Spinal cord (tissue), 9 donors: ENCODE measurements at regions not wholly inside any gene's neighbourhood (a gene's known extent, or its start where the extent isn't known, plus 50 kb on each side); places are given as distances from the start of the nearest gene placed in this dataset.

Source experiments
- DNase-seq, 6 donors: peaks; one replicate each; pipeline versions ENCODE4 v3.0.0 to v3.0.0-alpha.2; 2013 to 2015; ENCODE audit warnings: low spot score in 6 of 6, low read depth in 4 of 6
- H3K27ac ChIP-seq: one replicate; pipeline ENCODE4 v1.5.1; 2013; ENCODE audit warnings: low read depth, low read length, control low read depth
- H3K27me3 ChIP-seq: one replicate; pipeline ENCODE4 v1.6.1; 2013; ENCODE audit warnings: low read length; ENCODE audit not compliant: control insufficient read depth, insufficient read depth
- H3K36me3 ChIP-seq: one replicate; pipeline ENCODE4 v1.6.1; 2013; ENCODE audit warnings: low read length; ENCODE audit not compliant: control insufficient read depth, insufficient read depth
- H3K4me1 ChIP-seq: one replicate; pipeline ENCODE4 v1.6.1; 2013; ENCODE audit warnings: low read length; ENCODE audit not compliant: control insufficient read depth, insufficient read depth
- H3K4me3 ChIP-seq: one replicate; pipeline ENCODE4 v1.5.1; 2013; ENCODE audit warnings: low read depth, low read length, control low read depth
- H3K9me3 ChIP-seq: one replicate; pipeline ENCODE4 v1.6.1; 2013; ENCODE audit warnings: low read length; ENCODE audit not compliant: control insufficient read depth, insufficient read depth
- WGBS: methylation state at CpG from one replicate; pipeline ENCODE4 v1.1.5; 2013; ENCODE audit warnings: missing lambda C conversion rate; ENCODE audit not compliant: insufficient coverage; 5-methylcytosine and 5-hydroxymethylcytosine counted together
- donor health status: healthy.

- no peaks in the 10 kb centered on the region for H3K36me3 ChIP-seq
- H3K4me1 ChIP-seq = no peaks in the 10 kb centered on the region
- no peaks in the 10 kb centered on the region for H3K9me3 ChIP-seq
- DNase-seq = no peak
- H3K27me3 ChIP-seq = no peaks in the 10 kb centered on the region
- H3K27ac ChIP-seq = no peak overlapping the region
- no peak overlapping the region for H3K4me3 ChIP-seq
- 89% methylated on average over 2 of the region's 3 CpGs for WGBS
Measured at GRCh38 chr1:100613817-100614559, 76.0 kb downstream of the GPR88 start.

- DNase-seq = no peak
- Histone ChIP-seq H3K36me3 (no peaks in the 10 kb centered on the region), H3K27ac (no peak overlapping the region), H3K9me3 (no peaks in the 10 kb centered on the region), H3K4me3 (no peak overlapping the region), H3K4me1 (no peaks in the 10 kb centered on the region), H3K27me3 (no peaks in the 10 kb centered on the region)
- 47% methylated on average over 2 of the region's 6 CpGs for WGBS
Measured at GRCh38 chr1:100614570-100614969, 76.6 kb downstream of the GPR88 start.

GRCh38 chr1:100615686-100616085 is 77.7 kb downstream of the GPR88 start:
- Histone ChIP-seq H3K27ac (no peak overlapping the region), H3K4me3 (no peak overlapping the region), H3K4me1 (no peaks in the 10 kb centered on the region)

GRCh38 chr1:100616121-100616621 is 78.2 kb downstream of the GPR88 start:
- Histone ChIP-seq H3K9me3 (no peaks in the 10 kb centered on the region), H3K4me3 (no peak overlapping the region), H3K36me3 (no peaks in the 10 kb centered on the region), H3K27me3 (no peaks in the 10 kb centered on the region), H3K27ac (no peak overlapping the region), H3K4me1 (no peaks in the 10 kb centered on the region)
- no peak for DNase-seq
- 90% methylated on average over 2 of the region's 4 CpGs for WGBS

More at GRCh38 chr1:100615686-100616085, 77.7 kb downstream of the GPR88 start:
- WGBS = 97% methylated on average over 3 of the region's 4 CpGs
- no peaks in the 10 kb centered on the region for H3K9me3 ChIP-seq
- DNase-seq = no peak
- no peaks in the 10 kb centered on the region for H3K27me3 ChIP-seq
- H3K36me3 ChIP-seq = no peaks in the 10 kb centered on the region

- peak in 4 of 6 donors; percentile 25 to 78 (median 34) for DNase-seq
- no CpG with 5 or more reads among the region's 1 CpG for WGBS
- no peaks in the 10 kb centered on the region for H3K9me3 ChIP-seq
- H3K36me3 ChIP-seq = no peaks in the 10 kb centered on the region
- H3K4me3 ChIP-seq = no peak overlapping the region
- no peaks in the 10 kb centered on the region for H3K4me1 ChIP-seq
- H3K27me3 ChIP-seq = no peaks in the 10 kb centered on the region
- H3K27ac ChIP-seq = peak overlapping the region; percentile 54
Measured at GRCh38 chr1:100622037-100622436, 84.1 kb downstream of the GPR88 start.

- H3K36me3 ChIP-seq = no peaks in the 10 kb centered on the region
- no peaks in the 10 kb centered on the region for H3K9me3 ChIP-seq
- peak overlapping the region; percentile 54 for H3K27ac ChIP-seq
- WGBS = no CpG with 5 or more reads among the region's 1 CpG
- H3K27me3 ChIP-seq = no peaks in the 10 kb centered on the region
- H3K4me1 ChIP-seq = no peaks in the 10 kb centered on the region
- DNase-seq = peak in 3 of 6 donors; percentile 6 to 48 (median 38)
- H3K4me3 ChIP-seq = no peak overlapping the region
Measured at GRCh38 chr1:100622506-100622905, 84.6 kb downstream of the GPR88 start.

GRCh38 chr1:100622966-100623762 is 85.2 kb downstream of the GPR88 start:
- no peak overlapping the region for H3K4me3 ChIP-seq
- 78% methylated on average over 1 of the region's 5 CpGs for WGBS
- no peak for DNase-seq
- H3K27me3 ChIP-seq = no peaks in the 10 kb centered on the region
- no peaks in the 10 kb centered on the region for H3K9me3 ChIP-seq
- no peaks in the 10 kb centered on the region for H3K36me3 ChIP-seq
- no peaks in the 10 kb centered on the region for H3K4me1 ChIP-seq
- peak overlapping the region; percentile 54 for H3K27ac ChIP-seq

- H3K9me3 ChIP-seq = no peaks in the 10 kb centered on the region
- H3K27me3 ChIP-seq = no peaks in the 10 kb centered on the region
- 92% methylated on average over 2 of the region's 9 CpGs for WGBS
- H3K36me3 ChIP-seq = no peaks in the 10 kb centered on the region
- DNase-seq = no peak
- no peaks in the 10 kb centered on the region for H3K4me1 ChIP-seq
- no peak overlapping the region for H3K4me3 ChIP-seq
- H3K27ac ChIP-seq = no peak overlapping the region
Measured at GRCh38 chr1:100624886-100625610, 87.1 kb downstream of the GPR88 start.

GRCh38 chr1:100626397-100626796 is 88.5 kb downstream of the GPR88 start:
- Histone ChIP-seq H3K36me3 (no peaks in the 10 kb centered on the region), H3K4me3 (no peak overlapping the region), H3K4me1 (no peaks in the 10 kb centered on the region), H3K27me3 (no peaks in the 10 kb centered on the region), H3K9me3 (no peaks in the 10 kb centered on the region), H3K27ac (no peak overlapping the region)
- WGBS = no CpG with 5 or more reads among the region's 3 CpGs
- no peak for DNase-seq
